Mesenchymal stem cell (in vitro differentiated cells and primary cell): ENCODE measurements at regions not wholly inside any gene's neighbourhood (a gene's known extent, or its start where the extent isn't known, plus 50 kb on each side); places are given as distances from the start of the nearest gene placed in this dataset.
A peak's percentile ranks its signal among the peaks of the same experiment; 100 is the strongest.

Experiments
- DNase-seq: peaks from one replicate; pipeline ENCODE4 v3.0.0-alpha.2; 2013
- H2AFZ ChIP-seq: one replicate; pipeline ENCODE4 v1.6.1; 2013; ENCODE audit warnings: low read depth, mild to moderate bottlenecking, control low read depth, inconsistent platforms, low read length, moderate library complexity
- H2AK5ac ChIP-seq: 2 replicates; pipeline ENCODE4 v1.6.1; 2013; ENCODE audit warnings: low read length, moderate library complexity, mild to moderate bottlenecking, inconsistent platforms; ENCODE audit not compliant: severe bottlenecking
- H2BK120ac ChIP-seq: one replicate; pipeline ENCODE4 v1.6.1; 2013; ENCODE audit warnings: low read depth, mild to moderate bottlenecking, inconsistent platforms, low read length, moderate library complexity
- H2BK12ac ChIP-seq, 2 experiments: one replicate each; pipeline ENCODE4 v1.6.1; 2013; ENCODE audit warnings: inconsistent platforms in 2 of 2, low read length in 2 of 2, mild to moderate bottlenecking in 2 of 2, moderate library complexity in 2 of 2, control low read depth in 1 of 2
- H2BK15ac ChIP-seq: one replicate; pipeline ENCODE4 v1.6.1; 2013; ENCODE audit warnings: mild to moderate bottlenecking, low read depth, inconsistent platforms; ENCODE audit not compliant: poor library complexity, severe bottlenecking
- H2BK5ac ChIP-seq: 2 replicates; pipeline ENCODE4 v1.6.1; 2013; ENCODE audit warnings: low read depth, mild to moderate bottlenecking, low read length, control low read depth, inconsistent platforms; ENCODE audit not compliant: poor library complexity, severe bottlenecking
- H3K14ac ChIP-seq, 2 experiments: one replicate each; pipeline ENCODE4 v1.6.1; 2013; ENCODE audit warnings: inconsistent platforms in 2 of 2, low read length in 2 of 2, control low read depth in 1 of 2, mild to moderate bottlenecking in 1 of 2, moderate library complexity in 1 of 2
- H3K18ac ChIP-seq, 2 experiments: one replicate each; pipeline ENCODE4 v1.6.1; 2013; ENCODE audit warnings: inconsistent platforms in 2 of 2, low read length in 2 of 2, control low read depth in 1 of 2, low read depth in 1 of 2, mild to moderate bottlenecking in 1 of 2
- H3K23ac ChIP-seq, 2 experiments: one replicate each; pipeline ENCODE4 v1.6.1; 2013; ENCODE audit warnings: inconsistent platforms in 2 of 2, low read length in 2 of 2, mild to moderate bottlenecking in 2 of 2, moderate library complexity in 2 of 2, control low read depth in 1 of 2
- H3K27ac ChIP-seq: 2 replicates; pipeline ENCODE4 v1.5.1; 2013; ENCODE audit warnings: mild to moderate bottlenecking, moderate library complexity, low read length, control low read depth, inconsistent platforms; ENCODE audit not compliant: poor library complexity, severe bottlenecking
- H3K27me3 ChIP-seq, 2 experiments: 2 replicates each; pipeline versions ENCODE4 v1.6.1 to v1.7.0; 2013; ENCODE audit warnings: low read length in 2 of 2, mild to moderate bottlenecking in 2 of 2, moderate library complexity in 2 of 2, control low read depth in 1 of 2, inconsistent platforms in 1 of 2; ENCODE audit not compliant: control insufficient read depth in 1 of 2, insufficient read depth in 1 of 2
- H3K36me3 ChIP-seq, 2 experiments: 2 replicates each; pipeline versions ENCODE4 v1.6.1 to v1.7.0; 2013; ENCODE audit warnings: low read length in 2 of 2, control low read depth in 1 of 2, inconsistent platforms in 1 of 2, low read depth in 1 of 2, mild to moderate bottlenecking in 1 of 2; ENCODE audit not compliant: insufficient read depth in 2 of 2, control insufficient read depth in 1 of 2
- H3K4ac ChIP-seq, 2 experiments: one replicate each; pipeline ENCODE4 v1.6.1; 2013; ENCODE audit warnings: inconsistent platforms in 2 of 2, low read length in 2 of 2, mild to moderate bottlenecking in 2 of 2, moderate library complexity in 2 of 2, control low read depth in 1 of 2, low read depth in 1 of 2
- H3K4me1 ChIP-seq: 2 replicates; pipeline ENCODE4 v1.6.1; 2013; ENCODE audit warnings: low read depth, low read length, control low read depth; ENCODE audit not compliant: control insufficient read depth, insufficient read depth
- H3K4me2 ChIP-seq: 2 replicates; pipeline ENCODE4 v1.6.1; 2013; ENCODE audit warnings: low read length, mild to moderate bottlenecking, inconsistent platforms; ENCODE audit not compliant: poor library complexity, severe bottlenecking
- H3K4me3 ChIP-seq, 2 experiments: 2 replicates each; pipeline versions ENCODE4 v1.5.1 to v1.7.0; 2013; ENCODE audit warnings: low read length in 2 of 2, mild to moderate bottlenecking in 2 of 2, control low read depth in 1 of 2, low read depth in 1 of 2; ENCODE audit not compliant: insufficient read depth in 1 of 2
- H3K79me1 ChIP-seq: replicated peaks from 2 replicates; pipeline ENCODE4 v1.6.1; 2013; ENCODE audit warnings: mild to moderate bottlenecking, control low read depth, low read length, inconsistent platforms; ENCODE audit not compliant: poor library complexity, severe bottlenecking
- H3K9ac ChIP-seq: 2 replicates; pipeline ENCODE4 v1.7.0; 2013; ENCODE audit warnings: mild to moderate bottlenecking, low read length, moderate library complexity
- H3K9me3 ChIP-seq: 2 replicates; pipeline ENCODE4 v1.7.0; 2013; ENCODE audit warnings: mild to moderate bottlenecking, low read length; ENCODE audit not compliant: control insufficient read depth
- H4K8ac ChIP-seq: one replicate; pipeline ENCODE4 v1.6.1; 2013; ENCODE audit warnings: inconsistent platforms, mild to moderate bottlenecking, low read length, moderate library complexity
- H4K91ac ChIP-seq: one replicate; pipeline ENCODE4 v1.6.1; 2013; ENCODE audit warnings: mild to moderate bottlenecking, low read length, inconsistent platforms
- WGBS: methylation state at CpG from one replicate; pipeline ENCODE4 v1.1.7; 2013; ENCODE audit warnings: mixed read lengths; 5-methylcytosine and 5-hydroxymethylcytosine counted together

DNA sequence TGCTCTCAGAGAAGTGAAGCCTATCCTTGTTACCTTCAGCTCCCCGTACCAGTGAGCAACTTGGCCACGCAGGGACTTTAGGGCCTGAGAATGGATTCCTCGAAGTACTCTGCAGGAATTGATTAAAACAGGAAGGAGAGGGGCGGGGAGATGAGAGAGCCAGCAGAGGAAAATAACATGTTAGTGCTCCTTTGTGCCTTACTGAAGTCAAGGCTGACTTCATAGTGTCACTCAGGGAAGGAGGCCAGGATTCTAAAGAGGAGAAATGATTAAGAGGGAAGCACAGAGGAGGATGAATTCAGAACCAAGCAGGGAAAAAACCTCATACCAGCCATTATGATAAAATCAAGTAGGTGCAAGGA, 195.6 kb upstream of the RHOBTB1 start:
- WGBS = 87% methylated on average over 4 of the region's 4 CpGs

DNA sequence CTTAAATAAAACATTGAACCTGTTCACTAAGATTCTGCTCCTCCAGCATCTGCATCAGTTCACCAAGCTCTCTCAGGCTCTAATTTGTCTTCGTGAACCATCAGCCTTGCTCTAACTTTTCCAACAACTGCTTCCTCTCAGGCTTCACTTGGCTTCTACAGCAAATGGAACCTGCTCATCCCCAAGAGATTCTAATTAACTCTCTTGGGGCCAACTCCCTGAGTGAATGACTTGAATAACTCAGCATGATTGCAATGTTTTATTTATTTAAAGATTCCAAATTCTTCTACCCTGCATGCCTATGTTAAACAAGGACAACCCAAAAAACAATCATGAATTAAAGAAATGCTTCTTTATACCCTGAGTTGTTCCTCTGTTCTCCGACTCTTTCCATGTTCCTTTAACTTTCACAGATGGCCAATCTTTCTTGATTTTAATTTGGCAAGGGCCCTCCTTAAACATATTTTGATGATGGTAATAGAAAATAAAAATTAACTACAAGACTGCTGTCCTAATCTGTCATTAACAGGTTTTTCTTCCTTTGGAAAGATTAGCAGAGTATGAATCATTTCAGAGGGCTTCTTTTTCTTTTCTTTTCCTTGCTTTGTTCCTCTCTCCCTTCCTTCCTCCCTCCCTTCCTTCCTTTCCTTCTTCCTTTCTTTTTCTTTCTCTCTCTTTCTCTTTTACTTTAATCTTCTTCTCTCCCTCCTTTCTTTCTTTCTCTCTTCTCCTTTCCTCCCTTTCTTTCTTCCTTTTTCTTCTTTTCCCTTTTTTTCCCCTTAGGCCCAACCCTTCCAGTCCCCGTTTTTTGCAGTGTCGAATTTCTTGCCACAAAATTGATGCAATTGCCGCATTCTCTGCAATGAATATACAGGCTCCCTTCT, 195.0 kb upstream of the RHOBTB1 start:
- peaks cover 3% of the 10 kb centered on the region for H3K4me1 ChIP-seq
- H2BK5ac ChIP-seq = no peak overlapping the region
- no peak for DNase-seq
- WGBS = 88% methylated on average over 4 of the region's 5 CpGs
- no peak overlapping the region for H3K4ac ChIP-seq
- no peak overlapping the region for H3K14ac ChIP-seq
- no peak overlapping the region for H4K8ac ChIP-seq
- H4K91ac ChIP-seq = no peak overlapping the region
- H3K79me1 ChIP-seq = no peaks in the 10 kb centered on the region
- no peak overlapping the region for H3K27ac ChIP-seq
- no peak overlapping the region for H2BK12ac ChIP-seq
- H2BK120ac ChIP-seq = no peak overlapping the region
- no peak overlapping the region for H3K4me2 ChIP-seq
- H2AFZ ChIP-seq = no peak overlapping the region
- peaks cover 6% of the 10 kb centered on the region for H3K9me3 ChIP-seq
- H3K27me3 ChIP-seq = no peaks in the 10 kb centered on the region
- H3K9ac ChIP-seq = no peak overlapping the region
- H2AK5ac ChIP-seq = no peak overlapping the region
- H3K23ac ChIP-seq = no peak overlapping the region
- no peak overlapping the region for H2BK15ac ChIP-seq
- no peaks in the 10 kb centered on the region for H3K36me3 ChIP-seq
- H3K18ac ChIP-seq = no peak overlapping the region
- no peak overlapping the region for H3K4me3 ChIP-seq

More for the DNA sequence above, 195.6 kb upstream of the RHOBTB1 start:
- Histone ChIP-seq H2BK12ac (no peak overlapping the region), H2AK5ac (peak overlapping the region; percentile 27), H3K4me3 (no peak overlapping the region), H4K91ac (no peak overlapping the region), H3K4me1 (peaks cover 3% of the 10 kb centered on the region), H3K36me3 (no peaks in the 10 kb centered on the region), H3K9me3 (peaks cover 6% of the 10 kb centered on the region), H3K14ac (no peak overlapping the region), H3K4ac (no peak overlapping the region), H2BK5ac (no peak overlapping the region), H3K9ac (no peak overlapping the region), H2BK120ac (no peak overlapping the region), H3K4me2 (no peak overlapping the region), H3K79me1 (no peaks in the 10 kb centered on the region), H4K8ac (no peak overlapping the region), H3K27me3 (no peaks in the 10 kb centered on the region), H3K18ac (peak overlapping the region in 1 of 2 experiments; percentile 18), H2BK15ac (no peak overlapping the region), H3K23ac (no peak overlapping the region), H3K27ac (no peak overlapping the region), H2AFZ (peak overlapping the region; percentile 10)
- DNase-seq = no peak

DNA sequence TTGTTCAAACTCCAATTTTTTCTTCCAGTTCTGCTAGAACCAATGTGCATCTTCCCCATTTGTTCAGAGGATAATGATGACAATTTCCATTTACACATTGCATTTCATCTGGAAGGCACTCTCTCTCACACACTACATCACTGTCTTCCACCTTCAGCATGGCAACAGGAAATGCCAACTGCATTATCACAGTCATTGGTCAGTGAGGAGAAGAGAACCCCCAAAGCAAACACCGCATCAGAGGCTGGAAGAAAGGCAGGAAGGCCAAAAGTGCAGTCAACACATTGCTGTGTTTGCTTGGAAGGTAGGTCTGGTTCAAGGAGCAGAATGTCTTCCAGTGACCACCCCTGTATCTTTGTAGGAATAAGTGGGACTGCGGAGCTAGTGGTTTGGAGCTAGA, 192.2 kb upstream of the RHOBTB1 start:
- Histone ChIP-seq H2BK120ac (no peak overlapping the region), H3K14ac (no peak overlapping the region), H4K91ac (no peak overlapping the region), H3K79me1 (no peaks in the 10 kb centered on the region), H2BK15ac (no peak overlapping the region), H3K4me1 (peaks cover 3% of the 10 kb centered on the region), H2AK5ac (no peak overlapping the region), H3K9me3 (peaks cover 11% of the 10 kb centered on the region), H3K36me3 (no peaks in the 10 kb centered on the region), H3K27me3 (no peaks in the 10 kb centered on the region), H3K23ac (no peak overlapping the region), H3K4ac (no peak overlapping the region), H3K9ac (no peak overlapping the region), H2BK12ac (peak overlapping the region in 1 of 2 experiments; percentile 10), H2AFZ (no peak overlapping the region), H2BK5ac (no peak overlapping the region), H3K18ac (no peak overlapping the region), H3K27ac (no peak overlapping the region), H3K4me2 (no peak overlapping the region), H3K4me3 (no peak overlapping the region), H4K8ac (no peak overlapping the region)
- DNase-seq = peak; percentile 21
- 70% methylated on average over 2 of the region's 2 CpGs for WGBS

DNA sequence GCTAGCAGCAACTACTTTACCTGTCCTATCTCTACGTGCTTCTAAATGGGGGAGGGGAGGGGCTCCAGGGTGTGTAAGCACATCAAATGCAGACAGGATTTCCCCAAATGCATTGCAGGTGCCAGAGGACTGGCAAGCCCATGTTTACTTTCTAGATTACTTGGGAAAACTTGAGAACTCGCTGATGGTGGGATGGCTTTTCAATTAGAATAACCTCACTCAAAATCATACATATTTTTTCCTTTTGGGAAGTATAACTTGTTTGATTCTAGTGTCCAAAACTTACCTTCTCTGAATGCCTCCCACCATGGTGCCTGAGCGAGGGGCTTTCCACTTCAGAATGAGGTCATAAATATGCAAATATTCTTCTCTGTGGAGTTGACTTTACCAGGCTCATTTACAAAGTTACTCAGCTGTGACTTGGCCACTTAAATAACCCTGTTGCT, 191.3 kb upstream of the RHOBTB1 start:
- Histone ChIP-seq H3K9ac (no peak overlapping the region), H2AK5ac (no peak overlapping the region), H2BK5ac (no peak overlapping the region), H3K4me3 (no peak overlapping the region), H3K27me3 (no peaks in the 10 kb centered on the region), H3K4ac (no peak overlapping the region), H4K91ac (no peak overlapping the region), H2BK120ac (no peak overlapping the region), H3K9me3 (peaks cover 11% of the 10 kb centered on the region), H2AFZ (no peak overlapping the region), H4K8ac (no peak overlapping the region), H3K23ac (no peak overlapping the region), H3K27ac (no peak overlapping the region), H3K79me1 (no peaks in the 10 kb centered on the region), H3K36me3 (no peaks in the 10 kb centered on the region), H3K18ac (no peak overlapping the region), H3K4me2 (no peak overlapping the region), H2BK12ac (no peak overlapping the region), H2BK15ac (no peak overlapping the region), H3K14ac (no peak overlapping the region), H3K4me1 (peaks cover 3% of the 10 kb centered on the region)
- WGBS = 72% methylated on average over 2 of the region's 3 CpGs
- no peak for DNase-seq
